GM23338 (cell line): ENCODE measurements at regions not wholly inside any gene's neighbourhood (a gene's known extent, or its start where the extent isn't known, plus 50 kb on each side); places are given as distances from the start of the nearest gene placed in this dataset.

Source experiments
- ATAC-seq: fragments of 200-7000 bp; cut with Tn5 transposase; 3 replicates; pipeline ENCODE4 v1.9.1; 2020
- DNase-seq: peaks from one replicate; pipeline ENCODE4 v3.0.0-alpha.2; 2015; ENCODE audit warnings: low spot score
- H2AFZ ChIP-seq: fragments of 200-600 bp; sonication (generic); 2 replicates; pipeline ENCODE4 v1.8.0; 2016; ENCODE audit warnings: antibody characterized with exemption, mild to moderate bottlenecking, moderate library complexity
- H3F3A ChIP-seq: fragments of 200-600 bp; sonication (generic); replicated peaks from 2 replicates; pipeline ENCODE4 v1.8.0; 2017; ENCODE audit warnings: antibody characterized with exemption, mixed run types, low read depth
- H3K27ac ChIP-seq: fragments of 200-600 bp; sonication (generic); 2 replicates; pipeline ENCODE4 v1.6.1; 2016; ENCODE audit warnings: low read depth
- H3K27me3 ChIP-seq: fragments of 200-600 bp; sonication (generic); 2 replicates; pipeline ENCODE4 v1.8.0; 2016; ENCODE audit warnings: mild to moderate bottlenecking, mixed run types, moderate library complexity; ENCODE audit not compliant: insufficient read depth
- H3K36me3 ChIP-seq: fragments of 200-600 bp; sonication (generic); 2 replicates; pipeline ENCODE4 v1.8.0; 2016; ENCODE audit warnings: mild to moderate bottlenecking; ENCODE audit not compliant: insufficient read depth
- H3K4me1 ChIP-seq: fragments of 200-600 bp; sonication (generic); 2 replicates; pipeline ENCODE4 v1.8.0; 2016; ENCODE audit warnings: mild to moderate bottlenecking, moderate library complexity; ENCODE audit not compliant: insufficient read depth
- H3K4me2 ChIP-seq: fragments of 200-600 bp; sonication (generic); 2 replicates; pipeline ENCODE4 v1.7.1; 2017; ENCODE audit warnings: mixed run types
- H3K4me3 ChIP-seq: fragments of 200-600 bp; sonication (generic); 2 replicates; pipeline ENCODE4 v1.6.1; 2016; ENCODE audit warnings: mixed run types
- H3K79me2 ChIP-seq: fragments of 200-600 bp; sonication (generic); replicated peaks from 2 replicates; pipeline ENCODE4 v1.8.0; 2017; ENCODE audit warnings: mild to moderate bottlenecking; ENCODE audit not compliant: insufficient read depth
- H3K9me2 ChIP-seq: fragments of 200-600 bp; sonication (generic); 2 replicates; pipeline ENCODE4 v1.8.0; 2017; ENCODE audit not compliant: insufficient read depth
- H4K20me1 ChIP-seq: fragments of 200-600 bp; sonication (generic); replicated peaks from 2 replicates; pipeline ENCODE4 v1.8.0; 2017; ENCODE audit warnings: mild to moderate bottlenecking; ENCODE audit not compliant: insufficient read depth
- H3K27ac Mint-ChIP-seq: 2 replicates; pipeline ENCODE4 v1.8.0; 2020; ENCODE audit warnings: inconsistent platforms, mild to moderate bottlenecking, moderate library complexity, mixed read lengths
- H3K27me3 Mint-ChIP-seq: 3 replicates; pipeline ENCODE4 v1.8.0; 2022; ENCODE audit warnings: low read depth, mild to moderate bottlenecking, moderate library complexity, mixed read lengths, inconsistent platforms; ENCODE audit not compliant: insufficient read depth, poor library complexity
- H3K36me3 Mint-ChIP-seq: 3 replicates; pipeline ENCODE4 v1.8.0; 2021; ENCODE audit warnings: low read depth, mild to moderate bottlenecking, inconsistent platforms, moderate library complexity, mixed read lengths
- H3K4me1 Mint-ChIP-seq: 3 replicates; pipeline ENCODE4 v1.8.0; 2020; ENCODE audit warnings: mild to moderate bottlenecking, inconsistent platforms, mixed read lengths
- H3K4me3 Mint-ChIP-seq: 3 replicates; pipeline ENCODE4 v1.8.0; 2021; ENCODE audit warnings: moderate library complexity, mild to moderate bottlenecking, inconsistent platforms, mixed read lengths
- H3K9me3 Mint-ChIP-seq: 3 replicates; pipeline ENCODE4 v1.8.0; 2020; ENCODE audit warnings: moderate library complexity, mild to moderate bottlenecking, inconsistent platforms, mixed read lengths
- CREB1 ChIP-seq: fragments of 250-450 bp; sonication (Bioruptor Pico); IDR thresholded peaks from 2 replicates; pipeline ENCODE4 v1.5.0; 2020; ENCODE audit warnings: low read depth, mild to moderate bottlenecking, moderate library complexity
- CTCF ChIP-seq, 2 experiments: fragments of 200-600 bp in 1 of 2; sonication (generic) in 1 of 2; conservative IDR thresholded peaks; 2 replicates each; pipeline versions ENCODE4 v1.5.1 to v1.6.1; 2016 to 2017; ENCODE audit warnings: antibody characterized with exemption in 2 of 2, low read depth in 2 of 2, mild to moderate bottlenecking in 2 of 2, moderate library complexity in 1 of 2
- ETS1 ChIP-seq: IDR thresholded peaks from 2 replicates; pipeline ENCODE4 v1.6.1; 2016; ENCODE audit warnings: antibody characterized with exemption
- EZH2 ChIP-seq: fragments of 200-600 bp; sonication (generic); IDR thresholded peaks from one replicate; pipeline ENCODE4 v1.8.0; 2017; ENCODE audit warnings: antibody characterized with exemption, mild to moderate bottlenecking, low read depth; ENCODE audit not compliant: unreplicated experiment
- EZH2phosphoT487 ChIP-seq: fragments of 200-600 bp; sonication (generic); IDR thresholded peaks from one replicate; pipeline ENCODE4 v1.8.1; 2018; ENCODE audit warnings: antibody characterized with exemption; ENCODE audit not compliant: unreplicated experiment
- JUNB ChIP-seq: IDR thresholded peaks from one replicate; pipeline ENCODE4 v1.6.1; 2016; ENCODE audit warnings: antibody characterized with exemption; ENCODE audit not compliant: unreplicated experiment
- NANOG ChIP-seq: IDR thresholded peaks from 2 replicates; pipeline ENCODE4 v1.6.1; 2016; ENCODE audit warnings: antibody characterized with exemption, borderline replicate concordance
- POLR2AphosphoS5 ChIP-seq: IDR thresholded peaks from 2 replicates; pipeline ENCODE4 v1.6.1; 2016; ENCODE audit warnings: antibody characterized with exemption, low read depth
- REST ChIP-seq: IDR thresholded peaks from one replicate; pipeline ENCODE4 v1.6.1; 2018; ENCODE audit warnings: antibody characterized with exemption; ENCODE audit not compliant: unreplicated experiment
- STAT1 ChIP-seq: IDR thresholded peaks from one replicate; pipeline ENCODE4 v1.6.1; 2016; ENCODE audit warnings: antibody characterized with exemption; ENCODE audit not compliant: unreplicated experiment
- ZNF114 ChIP-seq: fragments of 250-450 bp; sonication (Bioruptor Pico); IDR thresholded peaks from 2 replicates; pipeline ENCODE4 v1.5.0; 2020; ENCODE audit warnings: mild to moderate bottlenecking, moderate library complexity
- ZNF331 ChIP-seq: fragments of 250-450 bp; sonication (Bioruptor Pico); IDR thresholded peaks from 2 replicates; pipeline ENCODE4 v1.5.0; 2020; ENCODE audit warnings: low read depth, mild to moderate bottlenecking, moderate library complexity
- ZNF462 ChIP-seq: fragments of 250-450 bp; sonication (Bioruptor Pico); IDR thresholded peaks from 2 replicates; pipeline ENCODE4 v1.5.0; 2020; ENCODE audit warnings: mild to moderate bottlenecking, moderate library complexity

- H3K4me3 Mint-ChIP-seq, result no peak overlapping the region
These were observed 162.7 kb downstream of the C9orf50 start for GRCh38 chr9:129458155-129458661.

More at GRCh38 chr9:129458155-129458661, 162.7 kb downstream of the C9orf50 start:
- Histone ChIP-seq H2AFZ (no peak overlapping the region), H3K79me2 (no peaks in the 10 kb centered on the region), H3K36me3 (no peaks in the 10 kb centered on the region; the same call in 1 of the 2 replicates), H3K4me3 (peak overlapping the region; percentile 75; the same call in 1 of the 2 replicates), H3K4me2 (0 out of 2 replicates have a peak overlapping the region, but pooled peaks have one; percentile 98), H3F3A (no peaks in the 10 kb centered on the region; the same call in 1 of the 2 replicates), H3K9me2 (0 out of 2 replicates have a peak, but pooled peaks cover 2% of the 10 kb centered on the region), H4K20me1 (no peaks in the 10 kb centered on the region), H3K4me1 (peaks cover 19% of the 10 kb centered on the region), H3K27me3 (peaks cover 41% of the 10 kb centered on the region), H3K27ac (no peak overlapping the region)
- Mint-ChIP-seq H3K27ac (no peak overlapping the region), H3K36me3 (no peaks in the 10 kb centered on the region), H3K4me1 (peaks cover 7% of the 10 kb centered on the region; the same call in 2 of the 3 replicates), H3K9me3 (no peaks in the 10 kb centered on the region), H3K27me3 (peaks cover 26% of the 10 kb centered on the region)
- TF ChIP-seq CTCF (conservative IDR thresholded peaks at IDR 0.05; ENCODE audit: low read depth in 2 of 2), result no peak
- TF ChIP-seq JUNB, result no peak
- TF ChIP-seq CREB1 (CRISPR knock-in tag), result no peak
- no peak for TF ChIP-seq EZH2
- no peak for TF ChIP-seq ETS1
- TF ChIP-seq POLR2AphosphoS5, result no peak
- TF ChIP-seq STAT1, result no peak
- TF ChIP-seq ZNF114 (CRISPR knock-in tag), result no peak
- no peak for TF ChIP-seq NANOG
- no peak for TF ChIP-seq ZNF331 (CRISPR knock-in tag)
- no peak for TF ChIP-seq REST
- TF ChIP-seq ZNF462 (CRISPR knock-in tag), result no peak
- TF ChIP-seq EZH2phosphoT487, result no peak
- ATAC-seq (no peak), DNase-seq (peak; percentile 17)
